Astrocyte (in vitro differentiated cells and primary cell): ENCODE measurements at regions not wholly inside any gene's neighbourhood (a gene's known extent, or its start where the extent isn't known, plus 50 kb on each side); places are given as distances from the start of the nearest gene placed in this dataset.

Experiments
- DNase-seq: peaks from one replicate; pipeline ENCODE4 v3.0.0-alpha.2; 2010; ENCODE audit warnings: low read depth
- FAIRE-seq: peaks from 2 replicates; lab custom pipeline; 2011; peaks lifted over from hg19 to GRCh38; lab: Jason Lieb, UNC
- H2AFZ ChIP-seq: 2 replicates; pipeline ENCODE4 v1.6.0; 2012; ENCODE audit warnings: low read depth, low read length, inconsistent platforms
- H3K27ac ChIP-seq: 2 replicates; pipeline ENCODE4 v1.5.1; 2011; ENCODE audit warnings: low read depth, low read length, inconsistent platforms
- H3K27me3 ChIP-seq: 2 replicates; pipeline ENCODE4 v1.6.0; 2011; ENCODE audit warnings: low read length, inconsistent platforms; ENCODE audit not compliant: insufficient read depth
- H3K36me3 ChIP-seq: 2 replicates; pipeline ENCODE4 v1.5.1; 2011; ENCODE audit warnings: low read length, inconsistent platforms; ENCODE audit not compliant: insufficient read depth
- H3K4me1 ChIP-seq: 2 replicates; pipeline ENCODE4 v1.5.1; 2011; ENCODE audit warnings: low read length, inconsistent platforms; ENCODE audit not compliant: insufficient read depth
- H3K4me2 ChIP-seq: 2 replicates; pipeline ENCODE4 v1.6.0; 2012; ENCODE audit warnings: low read length, inconsistent platforms
- H3K4me3 ChIP-seq: 2 replicates; pipeline ENCODE4 v1.5.1; 2011; ENCODE audit warnings: low read depth, mild to moderate bottlenecking, low read length, inconsistent platforms; ENCODE audit not compliant: insufficient read depth
- H3K79me2 ChIP-seq: 2 replicates; pipeline ENCODE4 v1.6.0; 2012; ENCODE audit warnings: mild to moderate bottlenecking, low read length, inconsistent platforms; ENCODE audit not compliant: insufficient read depth
- H3K9ac ChIP-seq: 2 replicates; pipeline ENCODE4 v1.6.0; 2012; ENCODE audit warnings: mild to moderate bottlenecking, low read length, inconsistent platforms
- H3K9me3 ChIP-seq: 2 replicates; pipeline ENCODE4 v1.5.1; 2012; ENCODE audit warnings: low read depth, mild to moderate bottlenecking, low read length, inconsistent platforms; ENCODE audit not compliant: insufficient read depth
- H4K20me1 ChIP-seq: 2 replicates; pipeline ENCODE4 v1.6.0; 2012; ENCODE audit warnings: low read length, inconsistent platforms; ENCODE audit not compliant: insufficient read depth
- H3K27ac Mint-ChIP-seq: one replicate; pipeline ENCODE4 v1.8.0; 2021; ENCODE audit warnings: mild to moderate bottlenecking, mixed read lengths; ENCODE audit not compliant: unreplicated experiment
- H3K27me3 Mint-ChIP-seq: one replicate; pipeline ENCODE4 v1.8.0; 2021; ENCODE audit warnings: low read depth, mixed read lengths; ENCODE audit not compliant: unreplicated experiment
- H3K36me3 Mint-ChIP-seq: one replicate; pipeline ENCODE4 v1.8.0; 2021; ENCODE audit warnings: low read depth, mixed read lengths; ENCODE audit not compliant: unreplicated experiment
- H3K4me1 Mint-ChIP-seq: one replicate; pipeline ENCODE4 v1.8.0; 2021; ENCODE audit warnings: low read depth, mixed read lengths; ENCODE audit not compliant: unreplicated experiment
- H3K4me3 Mint-ChIP-seq: one replicate; pipeline ENCODE4 v1.8.0; 2021; ENCODE audit warnings: mild to moderate bottlenecking, moderate library complexity, mixed read lengths; ENCODE audit not compliant: unreplicated experiment
- H3K9me3 Mint-ChIP-seq: one replicate; pipeline ENCODE4 v1.8.0; 2021; ENCODE audit warnings: mild to moderate bottlenecking, mixed read lengths; ENCODE audit not compliant: unreplicated experiment
- EZH2 ChIP-seq: IDR thresholded peaks from 2 replicates; pipeline ENCODE4 v1.6.1; 2012; ENCODE audit warnings: mild to moderate bottlenecking, low read length, inconsistent platforms; ENCODE audit not compliant: insufficient read depth
- TF ChIP-seq, protein P1 (sequence below): IDR thresholded peaks from 2 replicates; pipeline ENCODE4 v1.5.1; 2011; ENCODE audit warnings: low read depth, mild to moderate bottlenecking, inconsistent platforms, low read length, moderate library complexity; ENCODE audit not compliant: insufficient read depth

GRCh38 chr10:78416031-78417011 is 382.7 kb downstream of the RPS24 start:
- H3K9me3 ChIP-seq, result no peaks in the 10 kb centered on the region
- peaks cover 3% of the 10 kb centered on the region for H3K27me3 ChIP-seq
- DNase-seq (peak; percentile 52), FAIRE-seq (peak; percentile 41)
- H3K9ac ChIP-seq, result no peak overlapping the region
- Mint-ChIP-seq H3K9me3 (peaks cover 2% of the 10 kb centered on the region), H3K36me3 (no peaks in the 10 kb centered on the region), H3K4me1 (peaks cover 2% of the 10 kb centered on the region), H3K27me3 (peaks cover 58% of the 10 kb centered on the region), H3K4me3 (no peak overlapping the region), H3K27ac (no peak overlapping the region)
- TF ChIP-seq EZH2, result no peak
- TF ChIP-seq, protein P1, sequence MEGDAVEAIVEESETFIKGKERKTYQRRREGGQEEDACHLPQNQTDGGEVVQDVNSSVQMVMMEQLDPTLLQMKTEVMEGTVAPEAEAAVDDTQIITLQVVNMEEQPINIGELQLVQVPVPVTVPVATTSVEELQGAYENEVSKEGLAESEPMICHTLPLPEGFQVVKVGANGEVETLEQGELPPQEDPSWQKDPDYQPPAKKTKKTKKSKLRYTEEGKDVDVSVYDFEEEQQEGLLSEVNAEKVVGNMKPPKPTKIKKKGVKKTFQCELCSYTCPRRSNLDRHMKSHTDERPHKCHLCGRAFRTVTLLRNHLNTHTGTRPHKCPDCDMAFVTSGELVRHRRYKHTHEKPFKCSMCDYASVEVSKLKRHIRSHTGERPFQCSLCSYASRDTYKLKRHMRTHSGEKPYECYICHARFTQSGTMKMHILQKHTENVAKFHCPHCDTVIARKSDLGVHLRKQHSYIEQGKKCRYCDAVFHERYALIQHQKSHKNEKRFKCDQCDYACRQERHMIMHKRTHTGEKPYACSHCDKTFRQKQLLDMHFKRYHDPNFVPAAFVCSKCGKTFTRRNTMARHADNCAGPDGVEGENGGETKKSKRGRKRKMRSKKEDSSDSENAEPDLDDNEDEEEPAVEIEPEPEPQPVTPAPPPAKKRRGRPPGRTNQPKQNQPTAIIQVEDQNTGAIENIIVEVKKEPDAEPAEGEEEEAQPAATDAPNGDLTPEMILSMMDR, result no peak
- no peaks in the 10 kb centered on the region for H4K20me1 ChIP-seq
- H3K4me1 ChIP-seq, result no peaks in the 10 kb centered on the region
- no peaks in the 10 kb centered on the region for H3K79me2 ChIP-seq
- no peak overlapping the region for H3K4me3 ChIP-seq
- no peak overlapping the region for H2AFZ ChIP-seq
- no peak overlapping the region for H3K4me2 ChIP-seq
- no peak overlapping the region for H3K27ac ChIP-seq
- no peaks in the 10 kb centered on the region for H3K36me3 ChIP-seq

- H3K36me3 Mint-ChIP-seq, result no peaks in the 10 kb centered on the region
- Histone ChIP-seq H4K20me1 (no peaks in the 10 kb centered on the region), H3K9me3 (no peaks in the 10 kb centered on the region), H3K4me1 (no peaks in the 10 kb centered on the region), H3K4me3 (no peak overlapping the region), H3K27me3 (peaks cover 6% of the 10 kb centered on the region), H3K79me2 (no peaks in the 10 kb centered on the region), H3K36me3 (no peaks in the 10 kb centered on the region), H3K27ac (no peak overlapping the region), H3K4me2 (no peak overlapping the region), H2AFZ (no peak overlapping the region), H3K9ac (no peak overlapping the region)
- H3K9me3 Mint-ChIP-seq, result peaks cover 2% of the 10 kb centered on the region
- H3K27ac Mint-ChIP-seq, result no peak overlapping the region
- H3K27me3 Mint-ChIP-seq, result peaks cover 67% of the 10 kb centered on the region
- DNase-seq (no peak), FAIRE-seq (no peak)
- TF ChIP-seq EZH2, result no peak
- TF ChIP-seq, protein P1, result no peak
- H3K4me1 Mint-ChIP-seq, result peaks cover 2% of the 10 kb centered on the region
- no peak overlapping the region for H3K4me3 Mint-ChIP-seq
These were observed 384.0 kb downstream of the RPS24 start for GRCh38 chr10:78417425-78418370.
